WERI-Rb-1 (cell line): ENCODE measurements at regions not wholly inside any gene's neighbourhood (a gene's known extent, or its start where the extent isn't known, plus 50 kb on each side); places are given as distances from the start of the nearest gene placed in this dataset.
"Not testable (repeated sequence)": the region's sequence is repeated elsewhere in the genome, so short reads cannot be mapped to it uniquely, and the experiment has no call there.

Experiments
- DNase-seq: peaks from one replicate; pipeline ENCODE4 v3.0.0-alpha.2; 2020
- H3K27ac ChIP-seq: fragments of 250-450 bp; sonication (Bioruptor Pico); 2 replicates; pipeline ENCODE4 v1.5.1; 2020; ENCODE audit warnings: mild to moderate bottlenecking, moderate library complexity
- H3K27me3 ChIP-seq: fragments of 250-450 bp; sonication (Bioruptor Pico); 2 replicates; pipeline ENCODE4 v1.5.1; 2021; ENCODE audit warnings: mild to moderate bottlenecking, low read depth, moderate library complexity; ENCODE audit not compliant: insufficient read depth, severe bottlenecking
- H3K36me3 ChIP-seq: fragments of 250-450 bp; sonication (Bioruptor Pico); 2 replicates; pipeline ENCODE4 v1.5.1; 2020; ENCODE audit warnings: mild to moderate bottlenecking, moderate library complexity
- H3K4me3 ChIP-seq: 2 replicates; pipeline ENCODE4 v1.5.1; 2011; ENCODE audit warnings: low read depth, mild to moderate bottlenecking, control low read depth, low read length
- H3K9me3 ChIP-seq: fragments of 250-450 bp; sonication (Bioruptor Pico); 2 replicates; pipeline ENCODE4 v1.5.1; 2021; ENCODE audit warnings: mild to moderate bottlenecking, moderate library complexity; ENCODE audit not compliant: severe bottlenecking
- TF ChIP-seq, protein P1 (sequence below): IDR thresholded peaks from 2 replicates; pipeline ENCODE4 v1.5.1; 2011; ENCODE audit warnings: low read depth, mild to moderate bottlenecking, control low read depth, inconsistent platforms, low read length

DNA sequence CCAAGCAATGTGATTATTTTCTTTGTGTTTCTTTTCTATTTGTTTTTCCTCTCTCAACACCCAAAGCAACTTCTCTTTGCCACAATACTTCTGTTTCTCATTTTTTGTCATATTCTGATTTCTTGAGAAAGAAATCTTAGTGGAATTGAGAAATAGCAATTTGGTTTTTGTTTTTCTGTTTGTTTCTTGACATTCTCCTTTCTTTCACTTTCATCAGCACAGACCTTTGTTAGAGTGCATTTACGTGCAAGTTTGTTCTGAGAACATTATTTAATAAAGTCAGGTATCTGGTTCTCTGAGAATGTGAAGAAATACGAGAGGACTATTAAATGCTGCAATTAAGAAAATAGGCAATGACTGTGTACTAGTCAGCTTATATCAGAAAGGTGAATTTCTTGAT, 608.1 kb upstream of the AADAT start:
- Histone ChIP-seq H3K4me3 (no peak overlapping the region), H3K9me3 (peaks cover 3% of the 10 kb centered on the region), H3K27me3 (no peaks in the 10 kb centered on the region), H3K27ac (no peak overlapping the region), H3K36me3 (no peaks in the 10 kb centered on the region)
- TF ChIP-seq, protein P1, sequence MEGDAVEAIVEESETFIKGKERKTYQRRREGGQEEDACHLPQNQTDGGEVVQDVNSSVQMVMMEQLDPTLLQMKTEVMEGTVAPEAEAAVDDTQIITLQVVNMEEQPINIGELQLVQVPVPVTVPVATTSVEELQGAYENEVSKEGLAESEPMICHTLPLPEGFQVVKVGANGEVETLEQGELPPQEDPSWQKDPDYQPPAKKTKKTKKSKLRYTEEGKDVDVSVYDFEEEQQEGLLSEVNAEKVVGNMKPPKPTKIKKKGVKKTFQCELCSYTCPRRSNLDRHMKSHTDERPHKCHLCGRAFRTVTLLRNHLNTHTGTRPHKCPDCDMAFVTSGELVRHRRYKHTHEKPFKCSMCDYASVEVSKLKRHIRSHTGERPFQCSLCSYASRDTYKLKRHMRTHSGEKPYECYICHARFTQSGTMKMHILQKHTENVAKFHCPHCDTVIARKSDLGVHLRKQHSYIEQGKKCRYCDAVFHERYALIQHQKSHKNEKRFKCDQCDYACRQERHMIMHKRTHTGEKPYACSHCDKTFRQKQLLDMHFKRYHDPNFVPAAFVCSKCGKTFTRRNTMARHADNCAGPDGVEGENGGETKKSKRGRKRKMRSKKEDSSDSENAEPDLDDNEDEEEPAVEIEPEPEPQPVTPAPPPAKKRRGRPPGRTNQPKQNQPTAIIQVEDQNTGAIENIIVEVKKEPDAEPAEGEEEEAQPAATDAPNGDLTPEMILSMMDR: no peak
- DNase-seq: no peak

DNA sequence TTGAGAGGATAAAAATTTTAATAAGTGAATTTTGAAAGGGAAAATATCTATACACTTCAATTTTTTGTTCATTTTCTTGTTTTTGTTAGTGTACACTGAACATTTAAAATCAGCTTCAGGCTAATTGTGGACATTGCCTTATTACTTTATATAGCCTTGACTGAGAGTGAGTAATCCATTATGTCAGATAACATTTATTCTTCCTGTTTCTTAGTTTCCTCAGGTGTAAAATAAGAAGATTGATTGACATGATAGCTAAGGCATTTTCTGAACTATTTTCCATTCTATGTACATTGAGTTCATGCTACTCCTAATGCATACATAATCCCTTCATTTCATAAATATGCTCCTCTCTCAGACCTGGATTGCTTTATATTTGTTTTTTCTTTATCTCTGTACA, 607.3 kb upstream of the AADAT start:
- no peak for DNase-seq
- H3K27ac ChIP-seq: no peak overlapping the region
- H3K36me3 ChIP-seq: no peaks in the 10 kb centered on the region
- no peak overlapping the region for H3K4me3 ChIP-seq
- TF ChIP-seq, protein P1: no peak
- H3K27me3 ChIP-seq: no peaks in the 10 kb centered on the region
- H3K9me3 ChIP-seq: peaks cover 3% of the 10 kb centered on the region

DNA sequence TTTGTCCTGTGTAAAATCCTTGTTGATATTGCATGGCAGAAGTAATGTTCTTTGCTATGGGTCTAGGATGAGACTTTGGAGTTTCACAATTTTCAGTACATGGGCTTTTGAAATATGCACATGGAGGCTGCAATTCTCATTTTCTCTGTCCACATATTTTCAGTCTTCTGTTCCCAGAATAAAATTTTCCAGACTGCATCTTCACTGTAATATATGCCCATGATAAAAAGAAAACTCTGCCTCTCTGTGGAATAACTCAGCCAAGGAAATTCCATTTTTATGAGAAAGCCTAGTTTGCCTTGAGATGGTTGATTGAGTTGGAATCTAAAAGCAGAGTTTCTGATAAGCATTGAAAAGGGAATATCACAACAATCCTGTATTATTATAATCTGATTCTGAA, 601.4 kb upstream of the AADAT start:
- H3K36me3 ChIP-seq: no peaks in the 10 kb centered on the region
- TF ChIP-seq, protein P1: no peak

DNA sequence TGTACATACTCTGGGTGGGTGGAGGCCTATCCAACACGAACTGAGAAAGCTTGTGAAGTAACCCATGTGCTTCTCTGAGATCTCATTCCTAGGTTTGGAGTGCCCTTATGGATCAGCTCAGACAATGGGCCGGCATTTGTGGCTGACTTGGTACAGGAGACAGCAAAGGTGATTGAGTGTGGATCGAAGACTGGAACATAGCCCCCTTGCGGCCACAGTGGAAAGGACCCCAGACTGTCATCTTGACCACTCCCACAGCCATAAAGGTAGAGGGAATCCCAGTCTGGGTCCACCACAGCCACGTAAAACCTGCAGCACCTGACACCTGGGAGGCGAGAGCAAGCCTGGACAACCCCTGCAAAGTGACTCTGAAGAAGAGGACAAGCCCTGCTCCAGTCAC, 598.0 kb upstream of the AADAT start:
- TF ChIP-seq, protein P1: no peak
- H3K27me3 ChIP-seq: no peaks in the 10 kb centered on the region
- H3K27ac ChIP-seq: no peak overlapping the region
- H3K9me3 ChIP-seq: no peaks in the 10 kb centered on the region
- H3K36me3 ChIP-seq: no peaks in the 10 kb centered on the region
- H3K4me3 ChIP-seq: no peak overlapping the region
- no peak for DNase-seq

More for the DNA sequence above, 601.4 kb upstream of the AADAT start:
- H3K4me3 ChIP-seq: no peak overlapping the region
- no peak for DNase-seq
- no peak overlapping the region for H3K27ac ChIP-seq
- H3K27me3 ChIP-seq: no peaks in the 10 kb centered on the region
- H3K9me3 ChIP-seq: peaks cover 3% of the 10 kb centered on the region

DNA sequence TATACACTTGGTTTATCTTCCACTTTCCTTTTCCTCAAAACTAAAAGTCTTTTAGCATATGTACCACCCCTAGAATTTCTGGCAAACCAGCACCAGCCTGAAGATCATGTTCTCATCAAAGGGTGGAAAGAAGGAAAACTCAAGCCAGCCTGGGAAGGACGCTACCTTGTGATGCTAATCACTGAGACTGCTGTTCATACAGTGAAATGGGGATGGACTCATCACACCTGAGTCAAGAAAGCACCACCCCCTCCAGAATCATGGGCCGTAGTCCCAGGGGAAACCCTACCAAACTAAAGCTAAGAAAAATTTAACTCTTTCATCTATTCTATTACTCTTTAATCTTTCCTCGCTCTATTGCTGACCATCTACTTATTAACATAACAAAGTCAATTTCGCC, 595.9 kb upstream of the AADAT start:
- not testable (repeated sequence) for H3K27ac ChIP-seq, DNase-seq, H3K27me3 ChIP-seq, H3K4me3 ChIP-seq, H3K9me3 ChIP-seq, H3K36me3 ChIP-seq

DNA sequence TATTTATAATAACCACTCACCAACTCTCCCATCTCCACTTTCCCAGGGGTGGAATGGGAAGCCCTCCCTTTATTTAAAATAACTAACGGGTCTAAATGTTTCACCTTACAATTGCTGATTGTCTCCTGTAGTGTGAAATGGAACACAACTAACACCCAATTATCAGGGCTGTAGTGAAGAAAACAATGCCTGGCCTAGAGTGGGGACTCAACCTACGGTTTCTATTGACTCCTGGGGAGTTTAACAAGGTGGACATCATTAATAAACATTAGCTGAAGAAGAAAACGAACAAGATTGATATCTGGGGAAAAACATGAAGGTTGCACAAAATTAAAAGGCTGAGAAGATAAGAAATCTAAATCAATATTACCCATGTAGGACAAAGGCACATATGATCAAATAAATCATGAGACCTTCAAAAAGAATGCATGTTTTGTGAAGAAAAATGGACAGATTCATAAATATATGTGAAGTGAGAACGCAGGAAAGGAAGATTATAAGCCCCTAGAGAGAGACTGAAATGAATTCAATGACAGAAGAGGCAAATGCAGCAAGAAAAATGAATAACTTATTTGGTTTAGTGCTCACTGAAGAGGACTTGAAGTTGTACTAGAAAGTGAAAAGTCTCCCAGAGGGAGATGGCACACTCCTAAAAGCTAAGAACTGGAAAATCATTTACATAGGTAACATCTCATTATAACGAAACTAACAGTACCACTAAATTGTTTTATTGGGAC, 593.0 kb upstream of the AADAT start:
- H3K27me3 ChIP-seq: no peaks in the 10 kb centered on the region
- H3K27ac ChIP-seq: no peak overlapping the region
- no peaks in the 10 kb centered on the region for H3K9me3 ChIP-seq
- DNase-seq: no peak
- TF ChIP-seq, protein P1: no peak
- H3K36me3 ChIP-seq: no peaks in the 10 kb centered on the region
- no peak overlapping the region for H3K4me3 ChIP-seq

DNA sequence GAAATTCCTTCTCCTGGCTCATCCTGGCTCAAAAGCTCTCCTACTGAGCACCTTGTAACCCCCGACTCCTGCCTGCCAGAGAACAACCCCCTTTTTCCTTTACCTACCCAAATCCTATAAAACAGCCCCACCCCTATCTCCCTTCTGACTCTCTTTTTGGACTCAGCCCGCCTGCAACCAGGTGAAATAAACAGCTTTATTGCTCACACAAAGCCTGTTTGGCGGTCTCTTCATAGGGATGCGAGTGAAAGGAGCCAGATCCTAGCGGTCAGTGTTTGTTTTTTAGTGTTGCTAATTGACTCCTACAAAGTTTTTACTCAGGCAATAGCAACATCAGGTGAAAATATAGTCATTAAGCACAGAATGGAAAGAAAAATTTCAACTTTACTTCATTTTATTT, 592.3 kb upstream of the AADAT start:
- not testable (repeated sequence) for H3K36me3 ChIP-seq, H3K4me3 ChIP-seq, H3K27ac ChIP-seq, H3K9me3 ChIP-seq, DNase-seq, H3K27me3 ChIP-seq
